GM04503 (cell line): ENCODE measurements at regions not wholly inside any gene's neighbourhood (a gene's known extent, or its start where the extent isn't known, plus 50 kb on each side); places are given as distances from the start of the nearest gene placed in this dataset.
A peak's percentile ranks its signal among the peaks of the same experiment; 100 is the strongest.

ENCODE experiments used
- DNase-seq: peaks from one replicate; pipeline ENCODE4 v3.0.0-alpha.2; 2012; ENCODE audit warnings: low read depth

GRCh38 chr13:109644069-109644750 lies 142.2 kb downstream of the IRS2 start:
- no peak for DNase-seq

GRCh38 chr13:109642358-109642757 lies 144.0 kb downstream of the IRS2 start:
- no peak for DNase-seq

DNA sequence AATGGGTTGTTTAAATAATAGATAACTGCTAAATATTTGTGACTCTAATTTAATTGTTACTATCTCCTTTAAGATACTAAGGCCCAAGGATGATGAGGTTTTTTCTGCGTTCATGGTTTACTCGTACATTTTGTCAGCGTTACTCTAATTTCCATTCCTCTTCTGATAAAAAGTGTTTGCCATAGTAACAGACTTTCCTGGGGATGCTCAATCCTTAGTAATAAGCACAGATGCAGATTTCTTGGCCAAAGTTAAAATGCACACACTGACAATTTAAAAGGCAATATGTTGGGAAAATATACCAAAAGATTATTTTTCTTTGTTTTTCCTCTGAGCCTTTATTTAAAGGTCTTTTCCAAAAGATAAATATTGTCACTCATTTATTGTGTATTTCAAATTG lies 149.6 kb downstream of the IRS2 start:
- DNase-seq: no peak

- no peak for DNase-seq
Measured at GRCh38 chr13:109631069-109631468, 155.3 kb downstream of the IRS2 start.

DNA sequence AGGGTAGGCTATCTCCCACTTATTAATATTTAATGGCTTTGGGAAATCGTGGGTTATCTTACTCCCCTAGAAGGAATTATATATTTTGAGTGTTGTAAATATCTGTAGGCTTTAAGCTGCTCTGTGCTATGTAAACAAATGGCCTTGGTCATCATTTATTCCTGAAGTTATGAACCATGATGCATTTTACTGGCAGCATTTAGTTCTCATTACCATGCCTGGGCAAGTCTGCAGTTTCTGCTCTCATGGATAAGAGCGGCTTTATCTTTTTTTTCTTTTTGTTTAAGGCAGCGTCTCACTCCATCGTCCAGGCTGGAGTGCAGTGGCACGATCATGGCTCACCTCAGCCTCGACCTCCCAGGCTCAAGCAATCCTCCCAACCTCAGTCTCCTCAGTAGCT lies 156.1 kb downstream of the IRS2 start:
- no peak for DNase-seq

DNA sequence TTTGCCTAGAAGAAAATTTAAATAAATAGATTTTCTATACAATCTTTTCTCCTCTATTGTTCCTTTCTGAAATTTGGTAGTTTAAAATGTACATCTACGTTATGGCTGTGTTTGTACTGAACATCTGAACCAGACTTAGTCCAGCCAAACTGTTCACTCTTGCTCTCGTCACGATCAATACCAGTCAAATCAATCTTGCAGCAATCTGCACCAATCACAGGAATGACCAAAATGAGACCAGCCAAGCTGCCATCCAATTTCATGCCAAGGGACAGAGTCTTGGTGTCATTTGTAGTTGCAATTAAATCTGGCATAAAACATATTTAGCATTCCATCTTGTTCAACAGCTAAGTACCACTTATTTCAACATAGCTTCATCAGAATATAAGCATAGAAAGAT lies 156.6 kb downstream of the IRS2 start:
- DNase-seq: no peak

GRCh38 chr13:109628251-109628699 lies 158.1 kb downstream of the IRS2 start:
- DNase-seq: peak; percentile 88

DNA sequence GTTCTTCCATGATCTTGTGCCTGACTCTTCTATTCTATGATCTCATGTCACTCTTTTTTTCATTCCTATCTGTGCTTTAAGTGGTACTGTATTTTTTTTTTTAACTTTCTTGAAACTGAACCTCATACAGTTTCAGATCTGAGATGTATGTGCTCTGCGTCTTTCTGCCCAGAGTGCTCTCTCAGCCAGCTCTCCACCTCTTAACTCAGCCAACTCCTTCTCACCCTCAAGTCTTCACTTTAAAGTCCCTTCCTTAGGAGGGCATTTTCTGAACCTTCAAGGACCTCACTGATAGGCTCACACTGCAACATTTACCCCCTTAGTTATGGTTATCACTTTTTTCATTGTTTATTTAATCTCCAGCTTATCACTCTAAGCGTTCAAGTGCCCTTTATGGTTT lies 158.7 kb downstream of the IRS2 start:
- no peak for DNase-seq

- DNase-seq: no peak
Measured at GRCh38 chr13:109626386-109627171, 159.8 kb downstream of the IRS2 start.

- no peak for DNase-seq
Measured at GRCh38 chr13:109625156-109625555, 161.2 kb downstream of the IRS2 start.

- no peak for DNase-seq
Measured at GRCh38 chr13:109622006-109622405, 164.4 kb downstream of the IRS2 start.

DNA sequence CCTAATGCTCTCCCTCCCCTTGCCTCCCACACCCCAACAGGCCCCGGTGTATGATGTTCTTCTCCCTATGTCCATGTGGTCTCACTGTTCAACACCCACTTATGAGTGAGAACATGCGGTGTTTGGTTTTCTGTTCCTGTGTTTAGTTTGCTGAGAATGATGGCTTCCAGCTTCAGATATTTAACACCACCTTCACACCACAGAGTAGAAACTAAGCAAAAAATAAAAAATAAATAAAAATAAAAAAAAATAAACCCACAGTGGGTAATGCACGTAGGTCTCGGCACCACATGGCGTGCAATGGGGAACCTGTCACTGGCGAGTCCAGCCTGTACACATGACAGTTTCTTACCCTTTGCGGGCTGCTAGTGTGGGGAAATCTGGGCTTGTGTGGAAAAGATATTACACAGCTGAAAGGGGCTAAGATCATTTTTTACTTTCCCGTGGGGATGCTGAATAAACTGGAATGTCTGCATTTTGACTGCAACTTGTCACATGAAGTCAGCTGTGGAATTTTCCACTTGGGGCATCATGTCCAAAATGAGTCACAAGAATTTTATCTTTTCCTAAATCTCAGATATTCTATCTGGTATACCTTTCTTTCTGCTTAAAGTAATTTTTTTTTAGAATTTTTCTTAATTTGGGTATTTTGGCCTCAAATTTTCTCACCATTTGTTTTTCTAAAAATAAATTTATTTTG lies 170.5 kb downstream of the IRS2 start:
- DNase-seq: no peak

- no peak for DNase-seq
Measured at GRCh38 chr13:109611912-109612691, 174.3 kb downstream of the IRS2 start.

DNA sequence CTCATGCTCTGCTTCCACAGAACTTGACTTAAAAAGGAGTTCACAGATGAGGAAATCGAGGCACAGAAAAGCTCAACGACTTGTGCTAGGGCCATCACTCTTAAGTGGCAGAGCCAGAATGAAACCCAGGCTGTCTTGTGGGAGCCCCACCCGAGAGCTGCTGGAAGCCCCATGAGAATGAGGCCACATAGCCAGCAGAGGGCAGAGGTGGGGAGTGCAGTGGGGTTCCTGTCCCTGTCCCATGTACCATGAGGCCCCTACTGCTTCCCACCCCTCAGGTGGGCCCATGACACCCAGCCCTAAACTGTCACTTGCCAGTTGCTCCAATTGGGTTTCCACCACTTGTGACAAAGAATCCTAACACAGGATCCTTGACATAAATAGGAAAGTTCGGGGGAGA lies 175.9 kb downstream of the IRS2 start:
- DNase-seq: no peak

- DNase-seq: no peak
Measured at GRCh38 chr13:109608503-109608902, 177.9 kb downstream of the IRS2 start.

DNA sequence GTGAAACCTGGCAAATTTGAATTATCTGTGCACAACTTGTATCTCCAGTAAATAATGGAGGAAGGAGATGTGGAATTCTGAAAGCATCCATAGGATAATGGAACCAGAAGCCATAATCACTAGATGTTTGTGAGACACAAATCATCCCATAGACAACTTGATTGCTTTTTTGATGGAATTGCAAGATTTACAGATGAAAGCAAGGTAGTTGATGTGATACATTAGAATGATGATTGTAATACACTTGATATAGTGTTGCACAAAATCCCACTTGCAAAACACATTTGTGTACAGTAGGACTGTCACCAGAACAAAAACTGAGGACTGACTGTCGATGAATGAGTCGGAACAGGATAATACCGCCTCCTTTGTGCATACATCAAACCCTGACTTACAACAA lies 178.3 kb downstream of the IRS2 start:
- no peak for DNase-seq

DNA sequence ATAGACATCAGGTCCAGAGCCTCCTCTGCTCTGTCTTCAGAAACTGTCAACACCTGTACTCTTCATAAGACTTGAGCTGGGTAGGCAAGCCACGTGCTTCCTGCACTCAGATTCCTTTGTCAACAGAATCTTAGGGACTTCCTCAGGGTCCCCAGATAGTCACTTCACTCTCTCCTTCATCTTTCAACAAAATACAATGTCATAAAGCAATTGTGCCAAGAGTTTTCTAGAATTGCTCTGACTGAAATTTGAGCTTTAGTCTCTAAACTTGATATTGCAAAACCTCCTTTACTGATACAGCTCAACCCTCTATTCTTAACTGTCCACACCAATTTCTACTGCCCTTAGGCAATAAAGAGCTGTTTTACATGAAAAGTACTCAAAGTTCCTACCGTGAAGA lies 179.9 kb downstream of the IRS2 start:
- DNase-seq: no peak

DNA sequence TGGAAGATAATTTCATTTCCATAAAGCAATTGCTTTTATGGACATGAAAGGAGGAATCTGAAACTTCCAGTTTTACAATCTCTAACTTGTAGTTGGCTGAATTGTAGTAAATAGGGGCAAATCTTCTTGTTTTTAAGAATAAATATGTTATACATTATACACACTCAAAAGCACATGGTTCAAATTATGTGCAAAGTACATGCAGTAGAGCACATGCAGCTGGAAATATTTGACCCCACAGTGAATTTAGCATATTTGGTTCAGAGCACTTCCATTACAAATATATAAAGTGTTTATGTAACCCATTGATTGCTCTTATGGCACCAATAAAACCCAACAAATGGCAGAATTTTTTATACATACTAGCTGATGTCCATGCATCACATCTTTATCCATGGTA lies 180.5 kb downstream of the IRS2 start:
- no peak for DNase-seq

DNA sequence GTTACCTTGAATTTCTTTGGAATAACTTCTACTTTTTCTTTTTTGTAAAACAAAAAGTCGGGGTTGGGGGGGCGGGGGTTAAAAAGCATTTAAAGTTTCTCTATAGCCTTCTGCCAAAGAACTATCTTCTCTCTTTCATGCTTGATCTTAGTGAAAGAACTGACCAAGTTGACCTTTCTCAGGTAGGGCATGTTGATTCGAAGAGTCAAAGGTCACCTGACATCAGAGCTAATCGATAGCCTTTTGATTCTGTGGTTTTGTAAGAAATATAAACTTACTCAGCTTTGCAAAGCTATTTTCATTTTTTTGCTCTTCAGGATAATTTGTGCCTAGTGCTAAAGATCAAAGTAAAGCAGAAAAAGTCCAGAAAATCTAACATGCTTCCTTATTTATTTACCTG lies 181.5 kb downstream of the IRS2 start:
- no peak for DNase-seq

GRCh38 chr13:109602356-109602755 lies 184.0 kb downstream of the IRS2 start:
- no peak for DNase-seq

GRCh38 chr13:109599901-109600657 lies 186.3 kb downstream of the IRS2 start:
- DNase-seq: no peak

GRCh38 chr13:109595471-109595870 lies 190.9 kb downstream of the IRS2 start:
- DNase-seq: peak; percentile 31
